Loucy (cell line): ENCODE measurements at regions not wholly inside any gene's neighbourhood (a gene's known extent, or its start where the extent isn't known, plus 50 kb on each side); places are given as distances from the start of the nearest gene placed in this dataset.

ENCODE experiments used
- H2AFZ ChIP-seq: fragments of 200-600 bp; sonication (generic); 2 replicates; pipeline ENCODE4 v1.6.0; 2016; ENCODE audit warnings: antibody characterized with exemption, mild to moderate bottlenecking, low read length, moderate library complexity
- H3F3A ChIP-seq: fragments of 200-600 bp; 2 replicates; pipeline ENCODE4 v1.6.0; 2016; ENCODE audit warnings: antibody characterized with exemption, low read depth, mild to moderate bottlenecking
- H3K27me3 ChIP-seq: fragments of 200-600 bp; sonication (generic); 2 replicates; pipeline ENCODE4 v1.6.1; 2014; ENCODE audit warnings: low read length, mild to moderate bottlenecking; ENCODE audit not compliant: insufficient read depth, poor library complexity, severe bottlenecking
- H3K36me3 ChIP-seq: fragments of 200-600 bp; sonication (generic); 2 replicates; pipeline ENCODE4 v1.6.1; 2016; ENCODE audit warnings: low read length; ENCODE audit not compliant: insufficient read depth
- H3K4me1 ChIP-seq: fragments of 200-600 bp; sonication (generic); 2 replicates; pipeline ENCODE4 v1.5.1; 2014; ENCODE audit warnings: low read length, mild to moderate bottlenecking; ENCODE audit not compliant: insufficient read depth, poor library complexity, severe bottlenecking
- H3K4me2 ChIP-seq: fragments of 200-600 bp; sonication (generic); 2 replicates; pipeline ENCODE4 v1.6.0; 2014; ENCODE audit warnings: antibody characterized with exemption, low read length, low read depth, mild to moderate bottlenecking; ENCODE audit not compliant: poor library complexity, severe bottlenecking
- H3K4me3 ChIP-seq: fragments of 200-600 bp; sonication (generic); 2 replicates; pipeline ENCODE4 v1.5.1; 2014; ENCODE audit warnings: low read length, mild to moderate bottlenecking, mixed read lengths; ENCODE audit not compliant: poor library complexity, severe bottlenecking
- H3K79me2 ChIP-seq: fragments of 200-600 bp; sonication (generic); 2 replicates; pipeline ENCODE4 v1.6.1; 2014; ENCODE audit warnings: low read length; ENCODE audit not compliant: insufficient read depth
- H3K9ac ChIP-seq: fragments of 200-600 bp; sonication (generic); 2 replicates; pipeline ENCODE4 v1.6.0; 2014; ENCODE audit warnings: mild to moderate bottlenecking, low read depth, low read length, moderate library complexity; ENCODE audit not compliant: poor library complexity, severe bottlenecking
- H3K9me2 ChIP-seq: fragments of 200-600 bp; sonication (generic); replicated peaks from 2 replicates; pipeline ENCODE4 v1.6.1; 2016; ENCODE audit warnings: low read depth, low read length, mixed read lengths
- H3K9me3 ChIP-seq: fragments of 200-600 bp; sonication (generic); 2 replicates; pipeline ENCODE4 v1.6.1; 2014; ENCODE audit warnings: mild to moderate bottlenecking, antibody characterized with exemption, low read length, low read depth; ENCODE audit not compliant: insufficient read depth
- H4K20me1 ChIP-seq: fragments of 200-600 bp; sonication (generic); 2 replicates; pipeline ENCODE4 v1.6.0; 2014; ENCODE audit warnings: antibody characterized with exemption, low read length, mild to moderate bottlenecking; ENCODE audit not compliant: insufficient read depth, poor library complexity, severe bottlenecking
- EZH2phosphoT487 ChIP-seq: fragments of 200-600 bp; IDR thresholded peaks from 2 replicates; pipeline ENCODE4 v1.6.1; 2018; ENCODE audit warnings: antibody characterized with exemption, mild to moderate bottlenecking, moderate library complexity, borderline replicate concordance
- TF ChIP-seq, protein P1 (sequence below): fragments of 200-600 bp; sonication (generic); conservative IDR thresholded peaks from 2 replicates; pipeline ENCODE4 v1.5.1; 2014; ENCODE audit warnings: mild to moderate bottlenecking, antibody characterized with exemption, low read length

- TF ChIP-seq, protein P1, sequence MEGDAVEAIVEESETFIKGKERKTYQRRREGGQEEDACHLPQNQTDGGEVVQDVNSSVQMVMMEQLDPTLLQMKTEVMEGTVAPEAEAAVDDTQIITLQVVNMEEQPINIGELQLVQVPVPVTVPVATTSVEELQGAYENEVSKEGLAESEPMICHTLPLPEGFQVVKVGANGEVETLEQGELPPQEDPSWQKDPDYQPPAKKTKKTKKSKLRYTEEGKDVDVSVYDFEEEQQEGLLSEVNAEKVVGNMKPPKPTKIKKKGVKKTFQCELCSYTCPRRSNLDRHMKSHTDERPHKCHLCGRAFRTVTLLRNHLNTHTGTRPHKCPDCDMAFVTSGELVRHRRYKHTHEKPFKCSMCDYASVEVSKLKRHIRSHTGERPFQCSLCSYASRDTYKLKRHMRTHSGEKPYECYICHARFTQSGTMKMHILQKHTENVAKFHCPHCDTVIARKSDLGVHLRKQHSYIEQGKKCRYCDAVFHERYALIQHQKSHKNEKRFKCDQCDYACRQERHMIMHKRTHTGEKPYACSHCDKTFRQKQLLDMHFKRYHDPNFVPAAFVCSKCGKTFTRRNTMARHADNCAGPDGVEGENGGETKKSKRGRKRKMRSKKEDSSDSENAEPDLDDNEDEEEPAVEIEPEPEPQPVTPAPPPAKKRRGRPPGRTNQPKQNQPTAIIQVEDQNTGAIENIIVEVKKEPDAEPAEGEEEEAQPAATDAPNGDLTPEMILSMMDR, result no peak
- no peak for TF ChIP-seq EZH2phosphoT487
- no peaks in the 10 kb centered on the region for H3K27me3 ChIP-seq
- H3F3A ChIP-seq, result no peaks in the 10 kb centered on the region
- no peaks in the 10 kb centered on the region for H3K79me2 ChIP-seq
- no peaks in the 10 kb centered on the region; the same call in 1 of the 2 replicates for H3K9me3 ChIP-seq
- no peak overlapping the region for H3K4me3 ChIP-seq
- H3K36me3 ChIP-seq, result no peaks in the 10 kb centered on the region
- H4K20me1 ChIP-seq, result no peaks in the 10 kb centered on the region
- no peak overlapping the region for H2AFZ ChIP-seq
- no peak overlapping the region for H3K4me2 ChIP-seq
- no peaks in the 10 kb centered on the region for H3K9me2 ChIP-seq
- no peak overlapping the region for H3K9ac ChIP-seq
- no peaks in the 10 kb centered on the region for H3K4me1 ChIP-seq
These were observed 54.5 kb upstream of the BTC start for GRCh38 chr4:74848774-74849173.

DNA sequence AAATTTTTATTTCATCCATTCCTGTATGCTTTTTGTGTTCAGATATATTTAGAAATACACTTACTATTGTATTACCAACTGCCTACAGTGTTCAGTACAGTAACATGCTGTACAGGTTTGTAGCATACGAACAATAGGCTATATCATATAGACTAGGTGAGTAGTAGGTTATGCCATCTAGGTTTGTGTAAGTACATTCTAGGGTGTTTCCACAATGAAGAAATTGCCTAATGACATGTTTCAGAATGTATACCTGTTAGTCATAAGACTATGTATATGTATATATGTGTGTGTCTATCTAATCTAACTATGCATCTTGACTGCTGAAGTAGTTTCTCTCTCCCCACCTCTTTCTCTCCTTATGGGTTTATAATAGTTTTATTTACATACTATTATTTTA lies 51.5 kb upstream of the BTC start:
- no peaks in the 10 kb centered on the region for H3K9me2 ChIP-seq
- H3K27me3 ChIP-seq, result no peaks in the 10 kb centered on the region

More for the DNA sequence above, 51.5 kb upstream of the BTC start:
- Histone ChIP-seq H3K4me2 (no peak overlapping the region), H3F3A (no peaks in the 10 kb centered on the region), H3K9ac (no peak overlapping the region), H3K4me3 (no peak overlapping the region), H3K4me1 (no peaks in the 10 kb centered on the region), H2AFZ (no peak overlapping the region), H3K36me3 (no peaks in the 10 kb centered on the region), H3K9me3 (no peaks in the 10 kb centered on the region), H3K79me2 (no peaks in the 10 kb centered on the region), H4K20me1 (no peaks in the 10 kb centered on the region)
- no peak for TF ChIP-seq EZH2phosphoT487
- TF ChIP-seq, protein P1, result no peak
